ENCODE measurements at regions not wholly inside any gene's neighbourhood (a gene's known extent, or its start where the extent isn't known, plus 50 kb on each side); places are given as distances from the start of the nearest gene placed in this dataset.

DNA sequence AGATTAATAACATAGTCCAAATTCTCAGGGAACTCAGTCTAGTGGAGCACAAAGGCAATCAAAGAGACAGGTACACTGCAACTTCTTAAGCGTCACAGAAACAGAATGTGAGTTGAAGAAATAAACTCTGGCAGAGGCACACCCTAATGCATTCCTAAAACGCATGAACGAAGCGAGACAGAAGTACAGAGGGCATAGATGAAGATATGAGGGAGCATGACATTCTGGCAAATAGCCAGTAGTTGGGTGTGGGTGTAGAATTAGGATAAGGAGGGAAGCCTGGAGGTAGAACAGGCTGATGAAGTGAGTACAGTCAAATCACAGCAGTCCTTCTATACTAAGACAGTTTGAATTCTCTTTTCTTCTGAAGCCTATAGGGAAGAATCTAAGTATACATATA, 838.7 kb upstream of the API5 start:
- TF ChIP-seq POLR2A (IDR thresholded peaks at IDR 0.05; ENCODE audit: low read depth, low read length) = no peak
- TF ChIP-seq POLR2AphosphoS5 (IDR thresholded peaks at IDR 0.05; ENCODE audit: low read depth, low read length) = no peak

Data from GM12891 (cell line).